Osteocyte (in vitro differentiated cells): ENCODE measurements at regions not wholly inside any gene's neighbourhood (a gene's known extent, or its start where the extent isn't known, plus 50 kb on each side); places are given as distances from the start of the nearest gene placed in this dataset.

ENCODE experiments used
- DNase-seq: peaks from one replicate; pipeline ENCODE4 v3.0.0; 2021; ENCODE audit warnings: mixed read lengths; ENCODE audit not compliant: unreplicated experiment; ENCODE audit errors: extremely low spot score
- H3K27ac Mint-ChIP-seq: one replicate; pipeline ENCODE4 v1.8.0; 2021; ENCODE audit warnings: mild to moderate bottlenecking, mixed read lengths; ENCODE audit not compliant: unreplicated experiment
- H3K27me3 Mint-ChIP-seq: one replicate; pipeline ENCODE4 v1.8.0; 2021; ENCODE audit warnings: mixed read lengths; ENCODE audit not compliant: unreplicated experiment
- H3K36me3 Mint-ChIP-seq: one replicate; pipeline ENCODE4 v1.8.0; 2021; ENCODE audit warnings: mixed read lengths; ENCODE audit not compliant: unreplicated experiment
- H3K4me1 Mint-ChIP-seq: one replicate; pipeline ENCODE4 v1.8.0; 2021; ENCODE audit warnings: mixed read lengths; ENCODE audit not compliant: unreplicated experiment
- H3K4me3 Mint-ChIP-seq: one replicate; pipeline ENCODE4 v1.8.0; 2021; ENCODE audit warnings: mild to moderate bottlenecking, moderate library complexity, mixed read lengths; ENCODE audit not compliant: unreplicated experiment
- H3K9me3 Mint-ChIP-seq: one replicate; pipeline ENCODE4 v1.8.0; 2021; ENCODE audit warnings: mixed read lengths; ENCODE audit not compliant: unreplicated experiment
- CTCF ChIP-seq: fragments of 200-600 bp; sonication (generic); IDR thresholded peaks from 2 replicates; pipeline ENCODE4 v1.5.0; 2021; ENCODE audit warnings: antibody characterized with exemption, mild to moderate bottlenecking, moderate library complexity

DNA sequence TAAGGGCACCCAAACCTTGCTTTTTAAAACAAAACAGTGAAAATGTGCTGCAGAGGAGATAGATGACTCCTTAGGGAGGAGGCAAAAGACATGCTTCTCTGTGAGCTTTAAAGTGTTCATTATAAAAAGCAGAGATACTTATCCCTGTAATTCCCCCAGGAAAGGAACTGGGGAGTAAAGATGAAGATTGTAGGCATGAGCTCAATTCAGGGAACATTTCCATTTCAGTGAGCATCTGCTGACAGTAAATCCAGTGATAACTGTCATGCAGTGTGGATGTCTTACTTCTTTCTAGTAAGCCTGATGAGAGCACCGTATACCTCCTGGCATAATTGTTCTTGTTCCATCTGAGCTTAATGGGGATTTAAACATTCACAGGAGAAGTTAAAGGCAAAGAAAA, 1296.5 kb downstream of the MRPL39 start:
- Mint-ChIP-seq H3K27ac (no peak overlapping the region), H3K4me1 (no peaks in the 10 kb centered on the region), H3K27me3 (no peaks in the 10 kb centered on the region), H3K9me3 (peaks cover 17% of the 10 kb centered on the region), H3K4me3 (no peak overlapping the region), H3K36me3 (no peaks in the 10 kb centered on the region)
- no peak for DNase-seq
- no peak for TF ChIP-seq CTCF

- peaks cover 10% of the 10 kb centered on the region for H3K9me3 Mint-ChIP-seq
- H3K36me3 Mint-ChIP-seq, result no peaks in the 10 kb centered on the region
- H3K27me3 Mint-ChIP-seq, result no peaks in the 10 kb centered on the region
- H3K4me1 Mint-ChIP-seq, result no peaks in the 10 kb centered on the region
- no peak for TF ChIP-seq CTCF
- H3K27ac Mint-ChIP-seq, result no peak overlapping the region
- H3K4me3 Mint-ChIP-seq, result no peak overlapping the region
- no peak for DNase-seq
Measured at GRCh38 chr21:24308183-24308582, 1299.1 kb downstream of the MRPL39 start.

- Mint-ChIP-seq H3K9me3 (peaks cover 8% of the 10 kb centered on the region), H3K27ac (no peak overlapping the region), H3K4me3 (no peak overlapping the region), H3K4me1 (no peaks in the 10 kb centered on the region), H3K27me3 (no peaks in the 10 kb centered on the region), H3K36me3 (no peaks in the 10 kb centered on the region)
- DNase-seq, result no peak
- TF ChIP-seq CTCF, result no peak
Measured at GRCh38 chr21:24302400-24302799, 1304.9 kb downstream of the MRPL39 start.

DNA sequence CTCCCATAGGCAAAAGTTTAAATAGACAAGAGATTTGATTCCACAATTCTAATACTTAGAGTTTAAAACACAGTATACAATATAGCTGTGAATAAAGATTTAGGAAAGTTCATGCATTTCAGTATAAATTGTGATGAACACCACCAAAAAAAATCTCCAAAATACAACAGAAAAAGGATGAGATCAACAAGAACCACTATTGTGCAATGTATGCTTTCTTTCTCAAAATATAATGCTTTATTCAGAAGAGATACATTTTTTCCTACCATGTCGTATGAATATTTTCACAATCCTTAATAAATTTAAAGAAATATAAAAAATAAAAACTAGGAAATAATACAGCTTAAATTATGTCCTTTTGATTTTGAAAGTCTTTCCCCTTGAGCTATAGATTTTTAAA, 1309.2 kb downstream of the MRPL39 start:
- H3K27me3 Mint-ChIP-seq, result no peaks in the 10 kb centered on the region
- TF ChIP-seq CTCF, result no peak
- no peak overlapping the region for H3K27ac Mint-ChIP-seq
- no peak overlapping the region for H3K4me3 Mint-ChIP-seq
- peaks cover 16% of the 10 kb centered on the region for H3K9me3 Mint-ChIP-seq
- no peaks in the 10 kb centered on the region for H3K36me3 Mint-ChIP-seq
- no peaks in the 10 kb centered on the region for H3K4me1 Mint-ChIP-seq
- no peak for DNase-seq

DNA sequence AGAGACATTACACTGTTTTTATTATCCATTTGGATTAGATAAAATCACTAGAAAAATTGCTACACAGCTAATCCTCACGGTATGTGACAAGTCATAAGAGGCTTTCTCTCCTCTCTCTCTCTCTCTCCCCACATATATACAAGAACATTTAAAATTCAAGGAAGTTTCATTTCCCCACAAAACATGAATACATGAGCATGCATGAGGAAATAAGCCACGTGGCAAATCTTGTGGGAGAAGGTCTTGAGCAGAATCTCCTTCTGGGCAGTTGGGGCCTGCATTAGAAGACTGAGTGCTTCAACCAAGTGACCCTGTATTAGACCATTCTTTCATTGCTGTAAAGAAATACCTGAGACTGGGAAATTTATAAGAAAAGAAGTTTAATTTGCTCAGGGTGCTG, 1313.1 kb downstream of the MRPL39 start:
- Mint-ChIP-seq H3K9me3 (peaks cover 13% of the 10 kb centered on the region), H3K27ac (no peak overlapping the region), H3K27me3 (no peaks in the 10 kb centered on the region), H3K4me3 (no peak overlapping the region), H3K4me1 (no peaks in the 10 kb centered on the region), H3K36me3 (no peaks in the 10 kb centered on the region)
- DNase-seq, result no peak
- no peak for TF ChIP-seq CTCF
